GM18951 (cell line): ENCODE measurements at regions not wholly inside any gene's neighbourhood (a gene's known extent, or its start where the extent isn't known, plus 50 kb on each side); places are given as distances from the start of the nearest gene placed in this dataset.

Experiments used
- POLR2A ChIP-seq: IDR thresholded peaks from 4 replicates; pipeline ENCODE4 v1.6.1; 2011; ENCODE audit warnings: mild to moderate bottlenecking; ENCODE audit not compliant: insufficient read length, insufficient read depth; ENCODE audit errors: extremely low read depth
- in situ Hi-C: fragments of 300-500 bp; cut with MboI; formaldehyde crosslinking; loops from one replicate; pipeline ENCODE4 v1.12.0; 2022; ENCODE audit warnings: low sequenced_read_pairs, mixed read lengths, inconsistent platforms; ENCODE audit not compliant: unreplicated experiment

DNA sequence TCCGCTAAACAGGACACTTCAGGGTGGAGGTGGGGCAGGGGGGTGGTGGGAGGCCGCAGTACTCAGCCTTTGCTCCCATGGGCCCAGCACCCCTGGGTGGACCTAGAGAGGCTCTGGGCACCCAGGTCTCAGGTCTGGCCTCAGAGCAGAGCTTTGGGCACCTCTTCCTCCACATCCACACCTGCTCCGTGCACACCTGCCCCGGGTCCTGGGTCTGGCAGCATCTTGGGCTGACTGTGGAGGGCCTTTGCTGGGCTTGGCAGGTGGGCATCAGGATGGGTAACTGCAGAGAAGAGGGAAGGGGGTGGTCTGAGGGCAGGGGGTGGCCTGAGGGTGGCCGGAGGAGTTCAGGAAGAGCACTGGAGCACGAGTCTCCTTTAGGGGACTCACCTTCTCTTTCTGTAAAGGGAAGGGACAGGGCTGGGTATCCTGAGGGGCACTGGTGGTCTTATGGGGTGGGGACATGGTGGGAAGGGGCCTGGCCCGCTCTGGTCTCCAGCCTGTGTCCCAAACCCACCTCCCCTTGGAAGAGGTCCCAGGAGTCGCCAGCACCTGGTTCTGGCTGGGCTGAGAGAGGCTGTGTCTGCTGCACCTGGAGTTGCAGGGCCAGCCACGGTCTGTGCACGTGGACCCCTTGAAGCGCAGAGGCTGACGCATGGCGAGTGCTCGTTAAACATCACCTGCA lies 106.7 kb upstream of the IER5L start:
- TF ChIP-seq POLR2A = no peak
- in situ Hi-C loops = no loop called here

DNA sequence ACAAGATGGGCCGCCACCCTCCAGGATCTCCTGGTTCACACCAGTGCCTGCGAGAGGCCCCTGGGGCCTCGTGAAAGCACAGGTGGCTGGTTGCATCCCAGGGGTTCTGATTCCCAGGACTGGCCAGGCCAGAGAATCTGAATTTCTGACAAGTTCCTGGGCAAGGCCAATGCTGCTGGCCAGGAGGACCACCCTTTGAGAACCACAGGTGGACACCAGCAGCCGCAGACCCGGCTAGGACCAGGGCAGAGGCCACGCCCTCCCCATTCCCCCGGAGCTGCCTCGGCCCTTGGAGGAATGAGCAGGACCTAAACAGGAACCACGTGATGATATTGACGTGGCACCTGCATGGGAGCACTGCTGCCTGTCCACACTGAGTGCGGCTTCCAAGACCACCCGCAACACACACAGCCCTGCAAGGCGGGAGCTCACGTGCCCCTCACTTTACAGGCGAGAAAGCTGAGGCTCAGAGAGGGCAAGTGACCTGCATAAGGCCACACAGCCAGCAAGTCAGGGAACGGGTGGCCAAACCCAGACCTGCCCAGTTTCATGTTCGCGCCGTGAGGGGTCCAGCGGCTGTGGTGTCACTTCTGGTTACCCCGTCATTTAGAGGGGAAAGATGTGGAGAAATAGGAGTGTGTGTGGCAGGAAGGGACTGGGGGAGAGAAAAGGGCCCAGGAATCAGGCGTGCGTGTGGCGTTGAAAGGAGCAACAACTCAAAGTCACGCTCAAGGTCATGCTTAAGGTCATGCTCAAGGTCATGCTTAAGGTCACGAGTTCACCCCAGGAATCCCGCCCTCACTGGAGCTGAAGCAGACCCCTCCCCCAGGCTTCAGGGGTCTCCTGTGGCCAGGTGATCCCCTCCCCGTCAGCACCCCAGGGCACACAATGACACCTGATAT lies 105.9 kb upstream of the IER5L start:
- TF ChIP-seq POLR2A = no peak
- in situ Hi-C loops = no loop called here

DNA sequence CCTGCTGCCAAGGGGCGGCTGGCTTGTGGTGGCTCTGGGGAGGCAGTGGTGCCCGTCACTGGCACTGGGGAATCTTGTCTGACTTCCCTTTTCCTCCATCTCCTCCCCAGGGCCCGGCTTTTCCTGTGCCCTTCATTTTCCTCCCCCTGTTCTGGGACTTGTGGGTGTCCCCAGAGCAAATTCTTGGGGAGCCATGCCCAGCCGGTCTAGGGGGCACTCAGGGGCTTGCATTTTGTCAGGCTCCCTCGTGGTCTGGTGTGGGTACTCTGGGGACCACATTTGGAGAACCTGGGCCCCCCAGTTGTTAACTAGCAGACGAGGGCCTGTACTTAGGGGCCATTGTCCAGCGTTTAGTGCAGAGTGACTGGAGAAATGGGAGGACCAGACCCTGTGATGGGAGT lies 105.2 kb upstream of the IER5L start:
- in situ Hi-C loops = no loop called here
- no peak for TF ChIP-seq POLR2A

DNA sequence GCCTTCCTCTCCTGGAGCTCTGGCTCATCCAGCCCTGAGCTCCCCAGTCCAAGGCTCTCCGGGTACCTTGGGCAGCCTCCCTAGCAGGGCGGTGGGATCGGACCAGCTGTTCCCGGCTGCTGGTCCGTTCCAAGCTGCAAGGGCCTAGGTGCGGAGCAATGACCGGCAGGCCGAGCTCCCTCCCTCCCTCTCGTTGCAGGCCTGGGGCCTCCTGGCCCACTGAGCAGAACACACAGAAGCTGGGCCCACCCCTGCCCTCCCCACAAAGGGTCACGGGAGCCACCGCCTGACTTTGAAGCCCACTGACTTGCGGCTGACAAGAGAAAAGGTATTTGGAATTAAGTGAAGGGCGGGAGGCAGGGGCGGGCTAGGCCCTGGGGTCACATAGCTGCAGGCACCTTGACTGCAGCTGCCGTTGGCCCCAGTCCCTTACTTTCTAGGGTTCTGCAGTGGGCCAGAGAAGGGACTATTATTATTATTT lies 104.7 kb upstream of the IER5L start:
- in situ Hi-C loops = no loop called here
- TF ChIP-seq POLR2A = no peak

DNA sequence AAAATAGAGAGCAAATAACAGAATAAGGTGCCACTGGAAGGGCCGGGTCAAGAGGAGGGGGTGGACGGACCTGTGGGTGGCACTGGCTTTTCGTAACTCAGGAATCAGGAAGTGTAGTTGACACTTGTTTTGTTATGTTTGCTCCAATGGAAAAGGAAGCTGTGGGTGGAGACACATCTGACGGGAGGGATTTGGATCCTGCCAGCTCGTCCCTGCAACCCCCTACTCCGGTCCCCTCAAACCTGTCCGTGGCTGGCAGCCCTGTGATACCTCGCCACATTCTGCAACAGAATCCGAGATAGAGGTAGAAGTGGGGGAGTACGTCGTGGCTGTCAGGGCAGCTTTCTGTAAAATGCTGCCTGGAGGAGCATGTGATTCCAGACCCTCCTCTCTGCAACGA lies 104.2 kb upstream of the IER5L start:
- no peak for TF ChIP-seq POLR2A
- in situ Hi-C loops = no loop called here

DNA sequence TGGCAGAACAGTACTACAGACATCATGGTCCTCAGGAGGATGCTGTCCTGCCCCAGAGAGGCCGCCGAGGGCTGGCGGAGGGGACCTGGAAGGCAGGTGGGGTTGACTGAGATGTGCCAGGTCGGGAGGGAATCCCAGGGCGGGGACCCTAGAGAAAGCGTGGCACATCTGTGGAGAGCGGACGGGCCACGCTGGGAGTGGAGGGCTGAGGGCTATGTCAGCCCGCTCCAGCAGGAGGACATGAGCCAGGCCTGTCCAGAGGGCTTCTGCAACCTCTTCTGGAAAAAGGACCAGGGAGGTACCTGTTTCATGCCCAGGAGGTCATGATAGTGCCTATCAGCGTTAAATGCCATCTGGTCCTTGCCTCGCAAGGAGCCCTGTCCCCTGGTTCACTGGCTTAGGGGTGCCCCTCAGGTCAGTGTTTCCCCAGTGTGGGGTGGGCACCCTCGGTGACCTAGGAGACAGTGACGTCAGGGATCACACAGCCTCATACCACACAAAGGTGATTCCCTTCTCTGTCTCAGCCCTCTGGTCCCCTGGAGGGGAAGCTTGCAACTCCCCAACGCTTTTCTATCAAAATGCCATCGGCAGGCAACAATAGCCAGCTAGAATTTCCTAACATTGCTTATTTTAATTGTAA lies 103.6 kb upstream of the IER5L start:
- in situ Hi-C loops = no loop called here
- TF ChIP-seq POLR2A = no peak

DNA sequence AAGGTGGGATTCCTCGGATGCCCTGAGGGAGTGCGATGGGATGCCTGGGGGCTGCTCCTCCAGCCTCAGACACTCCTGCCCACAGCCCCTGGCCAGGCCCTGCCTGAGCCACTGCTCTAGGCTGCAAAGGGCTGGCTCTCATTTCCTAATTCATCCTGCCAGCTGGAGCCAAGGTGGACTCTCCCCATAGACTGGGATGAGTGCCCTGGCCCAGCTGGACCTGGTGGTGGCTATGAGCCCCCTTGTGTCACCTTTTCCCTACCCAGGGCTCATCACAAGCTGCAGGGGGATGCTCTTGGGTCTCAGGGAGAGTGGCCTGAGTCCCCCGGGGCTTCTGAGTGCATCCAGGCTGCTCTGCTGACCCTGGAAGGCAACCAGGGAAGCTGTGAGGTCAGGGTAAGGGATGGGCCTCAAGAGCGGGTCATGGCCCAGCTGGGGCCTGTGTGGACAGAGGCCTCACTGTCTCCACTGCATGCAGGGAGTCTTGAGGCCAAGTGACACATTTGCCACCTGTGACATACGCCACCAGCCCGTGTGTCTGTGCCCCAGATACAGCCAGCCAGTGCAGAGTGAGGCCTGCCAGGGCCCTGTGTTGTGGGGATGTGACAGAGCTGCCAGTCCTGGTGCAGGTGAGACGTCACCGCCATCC lies 102.7 kb upstream of the IER5L start:
- in situ Hi-C loops = no loop called here
- TF ChIP-seq POLR2A = no peak

DNA sequence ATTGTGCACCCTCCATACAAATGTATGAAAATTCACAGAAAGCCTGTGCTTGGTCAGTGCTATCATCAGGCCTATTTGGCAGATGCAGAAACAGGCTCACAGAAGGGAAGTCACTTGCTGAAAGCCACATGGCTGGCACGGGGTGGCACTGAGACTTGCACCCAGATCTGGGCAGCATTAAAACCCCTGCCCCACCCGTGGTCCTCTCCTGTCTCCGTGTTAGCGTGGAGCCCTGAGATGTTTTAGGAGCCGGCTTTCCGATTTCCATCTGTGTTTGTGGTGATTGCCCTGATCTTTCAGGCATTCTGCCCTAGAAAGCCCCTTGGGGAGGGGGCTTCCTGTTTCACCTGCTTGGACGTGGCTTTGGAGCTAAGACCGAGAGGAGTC lies 102.2 kb upstream of the IER5L start:
- TF ChIP-seq POLR2A = no peak
- in situ Hi-C loops = no loop called here

DNA sequence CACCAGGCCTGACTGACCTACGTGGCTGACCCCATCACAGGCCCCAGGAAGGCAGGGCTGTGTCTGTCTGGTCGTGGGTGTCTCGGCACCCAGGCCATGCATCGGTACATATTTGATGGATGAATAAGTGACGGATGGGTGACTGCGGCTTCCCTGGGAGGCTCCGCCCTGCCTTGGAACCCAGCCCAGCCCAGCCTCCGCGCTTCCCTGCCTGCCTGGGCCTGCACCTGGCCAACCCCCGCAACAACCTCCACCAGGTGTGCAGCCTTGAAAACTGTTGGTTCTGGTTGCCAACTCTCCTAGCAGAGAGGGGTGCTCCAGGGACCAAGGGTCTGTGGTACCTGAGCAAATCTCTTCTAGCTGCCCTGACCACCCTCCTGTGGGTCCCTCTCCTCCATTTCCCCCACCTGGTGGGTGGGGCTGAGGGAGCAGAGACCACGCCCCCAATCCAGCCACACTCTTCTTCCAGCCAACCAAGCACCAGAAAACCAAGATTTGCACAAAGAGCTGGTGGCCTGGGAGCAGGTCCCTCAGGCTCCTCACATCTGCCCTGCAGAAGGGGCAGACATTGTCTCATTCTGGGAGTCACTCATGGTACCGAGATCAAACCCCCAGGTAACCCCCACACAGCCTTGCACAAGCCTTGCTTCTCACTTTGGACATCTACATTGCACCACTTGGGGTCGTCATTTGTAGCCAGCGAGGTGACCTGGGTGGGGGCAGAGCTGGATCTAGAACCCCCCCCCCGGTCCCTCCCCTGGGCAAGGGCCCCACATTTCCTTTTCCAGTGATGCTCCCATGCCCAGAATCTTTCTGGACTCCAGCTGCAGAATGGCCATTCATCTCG lies 100.6 kb upstream of the IER5L start:
- in situ Hi-C loops = no loop called here
- no peak for TF ChIP-seq POLR2A

DNA sequence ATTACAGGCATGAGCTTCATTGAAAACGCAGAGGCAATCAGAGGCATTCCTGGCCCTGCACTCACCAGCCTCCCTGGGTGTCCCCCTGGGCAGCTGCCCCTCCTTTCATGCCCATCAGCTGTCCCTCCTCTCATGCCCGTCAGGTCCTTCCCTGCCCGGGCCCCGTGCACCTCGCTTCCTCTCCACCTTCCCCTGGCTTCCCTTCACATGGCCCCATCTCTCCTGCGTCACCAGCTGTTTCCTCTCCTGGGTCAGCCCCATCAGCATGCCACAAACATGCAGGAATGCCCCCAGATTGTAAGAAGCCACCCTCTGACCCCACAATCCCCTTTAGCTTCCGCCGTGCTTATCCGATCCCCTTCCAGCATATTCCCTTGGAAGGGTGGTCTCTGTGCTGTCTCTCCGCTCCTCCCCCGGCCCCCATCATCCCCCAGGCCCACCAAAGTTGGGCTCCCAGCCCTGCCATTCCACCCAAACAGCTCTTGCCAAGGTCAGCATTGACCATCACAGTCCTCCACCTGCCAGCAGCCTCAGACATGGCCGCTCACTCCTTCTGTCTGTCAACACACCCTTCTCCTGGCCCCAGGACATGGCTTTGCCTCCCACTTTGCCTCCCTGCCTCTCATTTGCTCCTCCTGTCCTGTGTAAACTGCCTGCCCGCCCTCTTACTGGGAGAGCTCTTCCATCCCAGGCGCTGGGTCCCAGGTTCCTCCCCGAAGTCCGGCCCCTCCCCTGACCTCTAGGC lies 98.6 kb upstream of the IER5L start:
- in situ Hi-C loops = no loop called here
- no peak for TF ChIP-seq POLR2A

DNA sequence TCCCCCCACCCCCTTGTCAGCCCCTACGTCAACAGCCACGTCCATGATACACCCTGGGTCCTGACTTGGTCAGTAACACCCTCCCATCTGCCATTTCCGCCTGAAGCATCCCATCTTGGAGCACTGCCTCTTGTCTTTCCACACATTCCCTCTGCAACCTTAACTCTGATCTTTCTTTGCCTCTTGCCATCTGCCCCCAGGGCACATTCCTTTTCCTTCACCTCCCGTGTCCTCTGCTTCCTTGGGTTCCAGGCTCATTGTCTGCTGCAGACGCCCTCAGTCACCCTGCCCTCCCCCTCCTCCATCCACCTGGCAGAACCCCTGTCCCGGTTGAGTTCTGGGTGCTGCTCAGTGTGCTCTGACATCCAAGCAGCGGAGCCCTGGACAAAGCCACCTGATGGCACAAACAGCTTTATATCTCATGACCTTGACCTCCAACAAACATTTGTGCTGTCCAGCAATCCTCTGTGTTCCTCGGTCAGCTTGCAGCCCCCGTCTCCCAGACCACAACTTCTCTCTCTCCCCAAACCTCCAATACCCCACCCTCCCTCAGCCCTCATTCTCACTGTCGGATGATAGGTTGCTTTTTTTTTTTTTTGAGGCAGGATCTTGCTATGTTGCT lies 97.7 kb upstream of the IER5L start:
- no peak for TF ChIP-seq POLR2A

More for the DNA sequence above, 97.7 kb upstream of the IER5L start:
- in situ Hi-C loops = no loop called here
